KMS-11 (cell line): ENCODE measurements at regions not wholly inside any gene's neighbourhood (a gene's known extent, or its start where the extent isn't known, plus 50 kb on each side); places are given as distances from the start of the nearest gene placed in this dataset.
"Not testable (repeated sequence)": the region's sequence is repeated elsewhere in the genome, so short reads cannot be mapped to it uniquely, and the experiment has no call there.

Experiments
- H2AFZ ChIP-seq: fragments of 200-600 bp; sonication (generic); 2 replicates; pipeline ENCODE4 v1.6.1; 2016; ENCODE audit warnings: antibody characterized with exemption, mixed run types, low read depth
- H3K27ac ChIP-seq: fragments of 200-600 bp; sonication (generic); 2 replicates; pipeline ENCODE4 v1.6.1; 2016; ENCODE audit warnings: mild to moderate bottlenecking, mixed run types
- H3K27me3 ChIP-seq: fragments of 200-600 bp; sonication (generic); 2 replicates; pipeline ENCODE4 v1.6.1; 2017; ENCODE audit warnings: mild to moderate bottlenecking, low read depth, mixed run types, moderate library complexity; ENCODE audit not compliant: insufficient read depth
- H3K36me3 ChIP-seq: fragments of 200-600 bp; sonication (generic); 2 replicates; pipeline ENCODE4 v1.6.1; 2017; ENCODE audit warnings: mild to moderate bottlenecking, mixed run types; ENCODE audit not compliant: insufficient read depth
- H3K4me1 ChIP-seq: fragments of 200-600 bp; sonication (generic); 2 replicates; pipeline ENCODE4 v1.6.1; 2016; ENCODE audit warnings: mild to moderate bottlenecking, low read depth, mixed run types; ENCODE audit not compliant: poor library complexity, severe bottlenecking
- H3K4me2 ChIP-seq: fragments of 200-600 bp; sonication (generic); 2 replicates; pipeline ENCODE4 v1.7.0; 2016; ENCODE audit warnings: mild to moderate bottlenecking, mixed run types
- H3K4me3 ChIP-seq: fragments of 200-600 bp; sonication (generic); IDR thresholded peaks from 2 replicates; pipeline ENCODE4 v1.6.1; 2017; ENCODE audit warnings: low read depth, low read length, mixed read lengths; ENCODE audit not compliant: insufficient read depth
- H3K79me2 ChIP-seq: fragments of 200-600 bp; sonication (generic); 2 replicates; pipeline ENCODE4 v1.6.1; 2016; ENCODE audit warnings: low read depth, mixed run types; ENCODE audit not compliant: insufficient read depth
- H3K9ac ChIP-seq: fragments of 200-600 bp; sonication (generic); 2 replicates; pipeline ENCODE4 v1.6.1; 2016; ENCODE audit warnings: mild to moderate bottlenecking, mixed run types
- H4K20me1 ChIP-seq: fragments of 200-600 bp; sonication (generic); 2 replicates; pipeline ENCODE4 v1.6.1; 2016; ENCODE audit warnings: mild to moderate bottlenecking, mixed run types; ENCODE audit not compliant: insufficient read depth
- TF ChIP-seq, protein P1 (sequence below): fragments of 200-600 bp; sonication (generic); conservative IDR thresholded peaks from 2 replicates; pipeline ENCODE4 v1.6.1; 2017; ENCODE audit warnings: low read depth, mild to moderate bottlenecking, antibody characterized with exemption, low read length, moderate library complexity, mixed read lengths

DNA sequence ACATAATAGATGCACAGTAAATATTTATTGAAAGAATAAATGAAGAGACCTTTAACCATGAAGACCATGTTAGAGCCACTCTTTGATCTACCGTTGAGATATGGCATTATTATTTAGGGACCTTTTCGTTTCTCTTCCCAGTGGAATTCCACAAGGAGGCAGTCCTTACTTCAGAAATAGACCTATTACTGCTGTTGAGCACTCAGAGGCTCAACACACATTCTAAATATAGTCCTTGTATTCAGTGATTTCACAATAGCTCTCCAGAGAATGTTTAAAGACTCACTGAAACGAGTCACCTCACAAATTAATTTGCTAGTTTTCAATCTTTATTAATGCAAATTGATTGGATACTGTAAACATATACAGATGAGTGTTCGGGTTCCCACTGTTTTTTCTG is 603.8 kb downstream of the CDH8 start:
- Histone ChIP-seq H3K27ac (no peak overlapping the region), H2AFZ (no peak overlapping the region), H3K36me3 (no peaks in the 10 kb centered on the region), H3K4me3 (no peak overlapping the region), H3K79me2 (no peaks in the 10 kb centered on the region), H4K20me1 (no peaks in the 10 kb centered on the region), H3K9ac (no peak overlapping the region), H3K27me3 (no peaks in the 10 kb centered on the region), H3K4me1 (no peaks in the 10 kb centered on the region), H3K4me2 (no peak overlapping the region)
- TF ChIP-seq, protein P1, sequence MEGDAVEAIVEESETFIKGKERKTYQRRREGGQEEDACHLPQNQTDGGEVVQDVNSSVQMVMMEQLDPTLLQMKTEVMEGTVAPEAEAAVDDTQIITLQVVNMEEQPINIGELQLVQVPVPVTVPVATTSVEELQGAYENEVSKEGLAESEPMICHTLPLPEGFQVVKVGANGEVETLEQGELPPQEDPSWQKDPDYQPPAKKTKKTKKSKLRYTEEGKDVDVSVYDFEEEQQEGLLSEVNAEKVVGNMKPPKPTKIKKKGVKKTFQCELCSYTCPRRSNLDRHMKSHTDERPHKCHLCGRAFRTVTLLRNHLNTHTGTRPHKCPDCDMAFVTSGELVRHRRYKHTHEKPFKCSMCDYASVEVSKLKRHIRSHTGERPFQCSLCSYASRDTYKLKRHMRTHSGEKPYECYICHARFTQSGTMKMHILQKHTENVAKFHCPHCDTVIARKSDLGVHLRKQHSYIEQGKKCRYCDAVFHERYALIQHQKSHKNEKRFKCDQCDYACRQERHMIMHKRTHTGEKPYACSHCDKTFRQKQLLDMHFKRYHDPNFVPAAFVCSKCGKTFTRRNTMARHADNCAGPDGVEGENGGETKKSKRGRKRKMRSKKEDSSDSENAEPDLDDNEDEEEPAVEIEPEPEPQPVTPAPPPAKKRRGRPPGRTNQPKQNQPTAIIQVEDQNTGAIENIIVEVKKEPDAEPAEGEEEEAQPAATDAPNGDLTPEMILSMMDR, result no peak

DNA sequence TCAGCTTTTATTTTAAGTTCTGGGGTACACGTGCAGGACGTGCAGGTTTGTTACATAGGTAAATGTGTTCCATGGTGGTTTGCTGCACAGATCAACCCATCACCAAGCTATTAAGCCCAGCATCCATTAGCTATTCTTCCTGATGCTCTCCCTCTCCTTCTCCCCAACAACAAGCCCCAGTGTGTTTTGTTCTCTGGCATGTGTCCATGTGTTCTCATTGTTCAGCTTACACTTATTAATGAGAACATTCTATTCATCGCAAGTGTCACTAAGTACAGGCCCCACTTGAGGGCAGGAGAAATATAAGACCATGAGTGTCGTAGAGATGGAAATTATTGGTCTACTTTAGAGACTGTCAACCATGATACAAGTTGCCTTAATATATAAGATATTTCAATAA is 615.1 kb downstream of the CDH8 start:
- H3K4me1 ChIP-seq, result no peaks in the 10 kb centered on the region
- no peak overlapping the region for H3K9ac ChIP-seq
- no peak overlapping the region for H2AFZ ChIP-seq
- no peak overlapping the region for H3K4me3 ChIP-seq
- TF ChIP-seq, protein P1, result no peak
- no peak overlapping the region for H3K4me2 ChIP-seq
- no peaks in the 10 kb centered on the region for H3K27me3 ChIP-seq
- no peak overlapping the region for H3K27ac ChIP-seq
- H3K36me3 ChIP-seq, result no peaks in the 10 kb centered on the region
- H3K79me2 ChIP-seq, result no peaks in the 10 kb centered on the region
- H4K20me1 ChIP-seq, result no peaks in the 10 kb centered on the region

GRCh38 chr16:61419791-61420190 is 616.4 kb downstream of the CDH8 start:
- Histone ChIP-seq H3K79me2 (no peaks in the 10 kb centered on the region), H3K27ac (no peak overlapping the region), H4K20me1 (no peaks in the 10 kb centered on the region), H3K9ac (no peak overlapping the region), H3K4me2 (no peak overlapping the region), H3K36me3 (no peaks in the 10 kb centered on the region), H3K4me3 (no peak overlapping the region), H2AFZ (no peak overlapping the region), H3K4me1 (no peaks in the 10 kb centered on the region), H3K27me3 (no peaks in the 10 kb centered on the region)
- TF ChIP-seq, protein P1, result no peak

- H3K36me3 ChIP-seq, H3K27me3 ChIP-seq, H2AFZ ChIP-seq, H3K79me2 ChIP-seq, H3K4me3 ChIP-seq, H3K9ac ChIP-seq, H3K27ac ChIP-seq, H4K20me1 ChIP-seq, H3K4me1 ChIP-seq, H3K4me2 ChIP-seq: not testable (repeated sequence)
Observed at GRCh38 chr16:61418802-61419201, 617.4 kb downstream of the CDH8 start.

DNA sequence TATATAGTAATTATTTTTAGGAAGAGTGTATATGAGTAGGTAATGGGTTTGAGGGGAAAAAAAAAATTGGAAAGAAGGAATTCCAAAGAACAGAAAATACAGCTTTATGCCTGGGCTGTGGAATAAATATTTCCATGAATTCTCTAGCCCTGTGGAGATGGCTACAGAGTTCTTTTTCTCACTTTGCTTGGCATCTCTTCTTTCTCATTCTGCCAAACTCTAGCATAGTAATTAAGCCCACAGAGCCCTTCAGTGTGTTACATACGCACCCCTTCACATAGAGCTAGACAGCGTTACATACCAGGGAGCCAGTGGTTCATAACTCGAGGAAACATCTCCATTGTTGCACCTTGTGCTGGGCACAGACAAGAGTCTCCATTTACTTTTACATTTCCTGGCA is 621.1 kb downstream of the CDH8 start:
- Histone ChIP-seq H3K9ac (no peak overlapping the region), H3K4me1 (no peaks in the 10 kb centered on the region), H3K36me3 (no peaks in the 10 kb centered on the region), H3K4me3 (no peak overlapping the region), H4K20me1 (no peaks in the 10 kb centered on the region), H3K27ac (no peak overlapping the region), H3K27me3 (no peaks in the 10 kb centered on the region), H2AFZ (no peak overlapping the region), H3K4me2 (no peak overlapping the region), H3K79me2 (no peaks in the 10 kb centered on the region)
- TF ChIP-seq, protein P1, result no peak
